NB4 (cell line): ENCODE measurements at regions not wholly inside any gene's neighbourhood (a gene's known extent, or its start where the extent isn't known, plus 50 kb on each side); places are given as distances from the start of the nearest gene placed in this dataset.
"Not testable (repeated sequence)": the region's sequence is repeated elsewhere in the genome, so short reads cannot be mapped to it uniquely, and the experiment has no call there.

Experiments used
- DNase-seq: peaks from one replicate; pipeline ENCODE4 v3.0.0; 2010; ENCODE audit warnings: low read depth
- H3K4me3 ChIP-seq: one replicate; pipeline ENCODE4 v1.5.1; 2011; ENCODE audit warnings: mild to moderate bottlenecking, low read depth, low read length, moderate library complexity
- CTCF ChIP-seq: IDR thresholded peaks from one replicate; pipeline ENCODE4 v1.5.1; 2012; ENCODE audit warnings: low read depth, low read length
- MAX ChIP-seq: IDR thresholded peaks from 2 replicates; pipeline ENCODE4 v1.6.1; 2011; ENCODE audit warnings: low read depth, low read length
- MYC ChIP-seq: IDR thresholded peaks from 2 replicates; pipeline ENCODE4 v1.6.1; 2011; ENCODE audit warnings: low read depth, low read length
- POLR2A ChIP-seq: IDR thresholded peaks from 2 replicates; pipeline ENCODE4 v1.6.1; 2011; ENCODE audit warnings: mild to moderate bottlenecking; ENCODE audit not compliant: insufficient read length; ENCODE audit errors: extremely low read depth

- H3K4me3 ChIP-seq, result no peak overlapping the region
- TF ChIP-seq CTCF, result no peak
- TF ChIP-seq MYC, result no peak
- no peak for TF ChIP-seq POLR2A
- no peak for TF ChIP-seq MAX
- no peak for DNase-seq
These were observed 88.2 kb downstream of the SMPDL3A start for GRCh38 chr6:122877302-122877701.

- no peak for DNase-seq
- TF ChIP-seq CTCF (no peak), POLR2A (no peak), MAX (no peak), MYC (no peak)
- no peak overlapping the region for H3K4me3 ChIP-seq
These were observed 89.7 kb downstream of the SMPDL3A start for GRCh38 chr6:122878796-122879195.

- H3K4me3 ChIP-seq, result no peak overlapping the region
- DNase-seq, result no peak
- TF ChIP-seq CTCF (no peak), MAX (no peak), POLR2A (no peak), MYC (no peak)
These were observed 97.4 kb downstream of the SMPDL3A start for GRCh38 chr6:122886481-122886880.

- no peak overlapping the region for H3K4me3 ChIP-seq
- TF ChIP-seq MAX, result no peak
- no peak for TF ChIP-seq POLR2A
- no peak for TF ChIP-seq CTCF
- no peak for TF ChIP-seq MYC
- no peak for DNase-seq
These were observed 98.9 kb downstream of the SMPDL3A start for GRCh38 chr6:122887941-122888340.

- not testable (repeated sequence) for H3K4me3 ChIP-seq, DNase-seq
These were observed 99.6 kb downstream of the SMPDL3A start for GRCh38 chr6:122888680-122889079.

- H3K4me3 ChIP-seq, result no peak overlapping the region
- DNase-seq, result no peak
- TF ChIP-seq MAX (no peak), MYC (no peak), CTCF (no peak), POLR2A (no peak)
These were observed 101.2 kb downstream of the SMPDL3A start for GRCh38 chr6:122890250-122890649.

GRCh38 chr6:122894791-122895190 is 101.2 kb upstream of the CLVS2 start:
- DNase-seq, result no peak
- no peak overlapping the region for H3K4me3 ChIP-seq
- no peak for TF ChIP-seq MYC
- no peak for TF ChIP-seq POLR2A
- no peak for TF ChIP-seq CTCF
